ENCODE measurements at regions not wholly inside any gene's neighbourhood (a gene's known extent, or its start where the extent isn't known, plus 50 kb on each side); places are given as distances from the start of the nearest gene placed in this dataset.

- POLR2A ChIA-PET (ENCODE audit: low non-redundant PET), result no interaction called here
- CTCF ChIA-PET, result no interaction called here
Observed at GRCh38 chr22:34587357-34588356, 478.3 kb upstream of the ISX start.

DNA sequence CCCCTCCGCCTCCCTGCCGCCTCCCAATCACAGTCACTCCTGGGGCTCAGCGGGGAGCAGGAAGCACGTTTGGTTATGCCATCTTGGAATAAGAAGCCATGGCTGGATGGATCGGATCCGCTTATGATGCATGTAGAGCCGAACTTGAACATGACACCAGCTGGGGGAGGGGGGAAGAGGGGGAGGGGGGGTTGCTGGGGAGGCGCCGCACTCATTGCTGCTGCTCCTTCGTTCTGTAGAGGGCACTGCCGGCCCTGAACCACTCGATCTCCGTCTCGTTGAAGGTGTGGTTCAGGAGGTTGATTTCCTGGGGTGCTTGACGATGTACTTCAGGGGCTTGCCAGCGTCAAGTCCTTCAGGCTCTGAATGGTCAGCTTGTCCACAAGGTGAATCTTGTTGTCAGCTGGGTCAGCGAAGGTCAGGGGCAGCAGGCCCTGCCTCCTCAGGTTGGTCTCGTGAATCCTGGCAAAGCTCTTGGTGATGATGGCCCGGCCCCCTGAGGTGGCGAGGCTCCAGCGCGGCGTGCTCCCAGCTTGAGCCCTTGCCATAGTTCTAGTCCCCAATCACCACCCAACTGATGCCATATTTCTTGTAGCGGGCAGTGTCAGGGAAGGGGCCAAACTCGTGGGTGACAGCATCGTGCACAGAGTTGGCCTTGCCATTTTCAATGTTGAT, 476.9 kb upstream of the ISX start:
- ChIA-PET POLR2A (ENCODE audit: low non-redundant PET) (no interaction called here), CTCF (no interaction called here)
- TF ChIP-seq CTCF (conservative IDR thresholded peaks at IDR 0.05; ENCODE audit: low read depth), result no peak

More at GRCh38 chr22:34587357-34588356, 478.3 kb upstream of the ISX start:
- no peak for TF ChIP-seq CTCF (conservative IDR thresholded peaks at IDR 0.05; ENCODE audit: low read depth)
- DNase-seq (ENCODE audit: low spot score), result no peak
- H3K27ac ChIP-seq, result no peak overlapping the region

GRCh38 chr22:34592123-34592740, 473.7 kb upstream of the ISX start:
- no peak overlapping the region for H3K27ac ChIP-seq
- CTCF ChIA-PET, result interaction anchor here (0.7 kb wide), 1 partner anchor 432 kb away, joined by 3 read pairs; no protein-coding TSS in a partner anchor
- POLR2A ChIA-PET (ENCODE audit: low non-redundant PET), result no interaction called here
- TF ChIP-seq CTCF (conservative IDR thresholded peaks at IDR 0.05; ENCODE audit: low read depth), result no peak
- no peak for DNase-seq (ENCODE audit: low spot score)

More for the DNA sequence above, 476.9 kb upstream of the ISX start:
- H3K27ac ChIP-seq, result no peak overlapping the region
- no peak for DNase-seq (ENCODE audit: low spot score)

GRCh38 chr22:34599567-34599966, 466.4 kb upstream of the ISX start:
- ChIA-PET POLR2A (ENCODE audit: low non-redundant PET) (no interaction called here), CTCF (no interaction called here)
- no peak for DNase-seq (ENCODE audit: low spot score)
- H3K27ac ChIP-seq, result no peak overlapping the region
- TF ChIP-seq CTCF (conservative IDR thresholded peaks at IDR 0.05; ENCODE audit: low read depth), result no peak

GRCh38 chr22:34604312-34604711, 461.6 kb upstream of the ISX start:
- POLR2A ChIA-PET (ENCODE audit: low non-redundant PET), result no interaction called here
- H3K27ac ChIP-seq, result no peak overlapping the region
- DNase-seq (ENCODE audit: low spot score), result no peak
- TF ChIP-seq CTCF (conservative IDR thresholded peaks at IDR 0.05; ENCODE audit: low read depth), result no peak
- CTCF ChIA-PET, result no interaction called here

DNA sequence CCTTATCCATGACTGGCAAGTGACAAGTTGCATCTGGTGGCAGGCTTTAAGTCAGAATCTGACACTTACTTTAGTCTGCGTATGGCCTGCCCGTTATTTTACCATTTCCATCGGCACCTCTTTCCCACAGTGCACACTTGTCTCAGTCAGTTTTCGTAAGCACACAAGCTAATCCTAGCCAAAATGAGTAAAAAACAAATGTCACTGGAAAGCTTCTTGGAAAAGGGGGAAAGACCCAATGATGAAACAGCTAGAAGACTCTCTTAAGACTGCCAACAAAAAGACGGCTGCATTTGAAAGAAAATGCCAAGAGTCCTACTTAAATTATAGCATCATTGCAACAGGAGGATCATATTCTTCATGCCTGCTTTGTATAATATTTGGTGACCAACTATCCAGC, 457.9 kb upstream of the ISX start:
- no peak overlapping the region for H3K27ac ChIP-seq
- ChIA-PET POLR2A (ENCODE audit: low non-redundant PET) (no interaction called here), CTCF (no interaction called here)
- TF ChIP-seq CTCF (conservative IDR thresholded peaks at IDR 0.05; ENCODE audit: low read depth), result no peak
- DNase-seq (ENCODE audit: low spot score), result no peak
